ENCODE measurements at regions not wholly inside any gene's neighbourhood (a gene's known extent, or its start where the extent isn't known, plus 50 kb on each side); places are given as distances from the start of the nearest gene placed in this dataset.

DNA sequence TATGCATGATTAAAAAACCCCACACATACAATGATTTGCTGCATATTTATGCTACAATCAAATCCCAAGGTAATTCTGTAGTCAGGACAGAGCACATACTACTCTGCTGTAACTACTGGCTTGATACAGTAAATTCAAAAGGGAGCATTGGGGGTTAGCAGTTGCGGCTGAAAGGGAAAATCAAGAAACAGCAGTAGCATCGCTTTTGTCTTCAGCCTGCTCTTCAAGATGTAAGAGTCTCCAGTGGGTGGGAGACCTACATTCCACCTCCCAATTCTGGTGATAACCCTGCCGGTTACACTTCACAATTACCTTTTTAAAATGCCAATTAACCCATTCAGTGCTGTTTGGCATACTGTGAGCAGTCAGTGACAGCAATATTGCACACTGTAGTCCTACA, 259.4 kb downstream of the NR2F2 start:
- no peak overlapping the region for H3K4me3 ChIP-seq (ENCODE audit: low read length)
- DNase-seq: no peak
- H3K79me2 ChIP-seq (ENCODE audit: low read length): no peaks in the 10 kb centered on the region
- no peaks in the 10 kb centered on the region for H4K20me1 ChIP-seq (ENCODE audit: insufficient read depth, low read length)
- H3K4me2 ChIP-seq (ENCODE audit: low read depth, low read length): no peak overlapping the region
- no peaks in the 10 kb centered on the region for H3K4me1 ChIP-seq (ENCODE audit: low read length)
- H3K9ac ChIP-seq (ENCODE audit: low read length): no peak overlapping the region
- H3K27ac ChIP-seq (ENCODE audit: low read length): no peak overlapping the region
- no peaks in the 10 kb centered on the region for H3K9me2 ChIP-seq (replicated peaks; ENCODE audit: insufficient read depth, low read length)
- H3K36me3 ChIP-seq (replicated peaks; ENCODE audit: insufficient read depth, low read length): no peaks in the 10 kb centered on the region
- no peaks in the 10 kb centered on the region for H3K27me3 ChIP-seq (replicated peaks; ENCODE audit: insufficient read depth, low read length)
- H3F3A ChIP-seq (ENCODE audit: insufficient read depth, low read length): no peaks in the 10 kb centered on the region
- H2AFZ ChIP-seq (ENCODE audit: low read length): no peak overlapping the region
- TF ChIP-seq, protein P1, sequence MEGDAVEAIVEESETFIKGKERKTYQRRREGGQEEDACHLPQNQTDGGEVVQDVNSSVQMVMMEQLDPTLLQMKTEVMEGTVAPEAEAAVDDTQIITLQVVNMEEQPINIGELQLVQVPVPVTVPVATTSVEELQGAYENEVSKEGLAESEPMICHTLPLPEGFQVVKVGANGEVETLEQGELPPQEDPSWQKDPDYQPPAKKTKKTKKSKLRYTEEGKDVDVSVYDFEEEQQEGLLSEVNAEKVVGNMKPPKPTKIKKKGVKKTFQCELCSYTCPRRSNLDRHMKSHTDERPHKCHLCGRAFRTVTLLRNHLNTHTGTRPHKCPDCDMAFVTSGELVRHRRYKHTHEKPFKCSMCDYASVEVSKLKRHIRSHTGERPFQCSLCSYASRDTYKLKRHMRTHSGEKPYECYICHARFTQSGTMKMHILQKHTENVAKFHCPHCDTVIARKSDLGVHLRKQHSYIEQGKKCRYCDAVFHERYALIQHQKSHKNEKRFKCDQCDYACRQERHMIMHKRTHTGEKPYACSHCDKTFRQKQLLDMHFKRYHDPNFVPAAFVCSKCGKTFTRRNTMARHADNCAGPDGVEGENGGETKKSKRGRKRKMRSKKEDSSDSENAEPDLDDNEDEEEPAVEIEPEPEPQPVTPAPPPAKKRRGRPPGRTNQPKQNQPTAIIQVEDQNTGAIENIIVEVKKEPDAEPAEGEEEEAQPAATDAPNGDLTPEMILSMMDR (IDR thresholded peaks at IDR 0.05; ENCODE audit: low read length): no peak
- TF ChIP-seq EZH2 (optimal IDR thresholded peaks at IDR 0.05; ENCODE audit: low read depth, low read length) (no peak), EZH2phosphoT487 (IDR thresholded peaks at IDR 0.05; ENCODE audit: low read length) (no peak)
- H3K9me3 ChIP-seq (replicated peaks; ENCODE audit: insufficient read depth, low read length): no peaks in the 10 kb centered on the region

DNA sequence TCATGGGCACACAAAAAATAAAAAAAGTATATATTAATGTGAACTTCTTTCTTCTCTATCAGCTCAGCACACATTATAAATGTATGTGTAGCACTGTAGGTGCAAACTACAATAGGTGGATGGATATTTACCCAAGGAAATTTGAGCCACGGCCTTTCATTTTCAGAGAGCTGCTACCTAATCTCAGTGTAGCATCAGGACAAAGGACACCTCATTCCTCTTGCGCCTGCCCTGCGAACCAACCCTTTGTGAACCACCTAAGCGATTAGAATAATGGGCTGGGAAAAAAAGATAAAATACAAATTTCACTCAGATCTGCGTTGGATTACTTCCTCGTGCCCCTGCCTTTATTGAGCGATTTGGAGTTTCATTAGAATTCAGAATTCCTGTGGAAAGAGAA, 263.2 kb downstream of the NR2F2 start:
- Histone ChIP-seq H3K27ac (ENCODE audit: low read length) (no peak overlapping the region), H3K4me1 (ENCODE audit: low read length) (no peaks in the 10 kb centered on the region), H3K79me2 (ENCODE audit: low read length) (no peaks in the 10 kb centered on the region), H3K4me3 (ENCODE audit: low read length) (no peak overlapping the region), H3F3A (ENCODE audit: insufficient read depth, low read length) (no peaks in the 10 kb centered on the region), H3K27me3 (replicated peaks; ENCODE audit: insufficient read depth, low read length) (no peaks in the 10 kb centered on the region), H3K4me2 (ENCODE audit: low read depth, low read length) (no peak overlapping the region), H3K9ac (ENCODE audit: low read length) (no peak overlapping the region), H2AFZ (ENCODE audit: low read length) (no peak overlapping the region), H3K36me3 (replicated peaks; ENCODE audit: insufficient read depth, low read length) (no peaks in the 10 kb centered on the region), H3K9me2 (replicated peaks; ENCODE audit: insufficient read depth, low read length) (no peaks in the 10 kb centered on the region), H4K20me1 (ENCODE audit: insufficient read depth, low read length) (no peaks in the 10 kb centered on the region), H3K9me3 (replicated peaks; ENCODE audit: insufficient read depth, low read length) (no peaks in the 10 kb centered on the region)
- DNase-seq: no peak
- TF ChIP-seq EZH2phosphoT487 (IDR thresholded peaks at IDR 0.05; ENCODE audit: low read length): no peak
- no peak for TF ChIP-seq EZH2 (optimal IDR thresholded peaks at IDR 0.05; ENCODE audit: low read depth, low read length)
- TF ChIP-seq, protein P1 (IDR thresholded peaks at IDR 0.05; ENCODE audit: low read length): no peak

- TF ChIP-seq EZH2phosphoT487 (IDR thresholded peaks at IDR 0.05; ENCODE audit: low read length) (no peak), EZH2 (optimal IDR thresholded peaks at IDR 0.05; ENCODE audit: low read depth, low read length) (no peak)
- TF ChIP-seq, protein P1 (IDR thresholded peaks at IDR 0.05; ENCODE audit: low read length): no peak
- H4K20me1 ChIP-seq (ENCODE audit: insufficient read depth, low read length): no peaks in the 10 kb centered on the region
- no peaks in the 10 kb centered on the region for H3F3A ChIP-seq (ENCODE audit: insufficient read depth, low read length)
- no peaks in the 10 kb centered on the region for H3K36me3 ChIP-seq (replicated peaks; ENCODE audit: insufficient read depth, low read length)
- no peaks in the 10 kb centered on the region for H3K79me2 ChIP-seq (ENCODE audit: low read length)
- no peak overlapping the region for H3K27ac ChIP-seq (ENCODE audit: low read length)
- no peak overlapping the region for H3K4me3 ChIP-seq (ENCODE audit: low read length)
- no peaks in the 10 kb centered on the region for H3K9me2 ChIP-seq (replicated peaks; ENCODE audit: insufficient read depth, low read length)
- H3K27me3 ChIP-seq (replicated peaks; ENCODE audit: insufficient read depth, low read length): no peaks in the 10 kb centered on the region
- no peak overlapping the region for H2AFZ ChIP-seq (ENCODE audit: low read length)
- H3K4me1 ChIP-seq (ENCODE audit: low read length): no peaks in the 10 kb centered on the region
- no peaks in the 10 kb centered on the region for H3K9me3 ChIP-seq (replicated peaks; ENCODE audit: insufficient read depth, low read length)
- no peak overlapping the region for H3K9ac ChIP-seq (ENCODE audit: low read length)
- no peak overlapping the region for H3K4me2 ChIP-seq (ENCODE audit: low read depth, low read length)
- no peak for DNase-seq
Measured at GRCh38 chr15:96595951-96596350, 265.5 kb downstream of the NR2F2 start.

Measured in MM.1S (cell line).